B cell (primary cell): ENCODE measurements at regions not wholly inside any gene's neighbourhood (a gene's known extent, or its start where the extent isn't known, plus 50 kb on each side); places are given as distances from the start of the nearest gene placed in this dataset.

Source experiments
- ATAC-seq: fragments of 200-7000 bp; cut with Tn5 transposase; one replicate; pipeline ENCODE4 v1.10.0; 2021; ENCODE audit warnings: low read depth, mild to moderate bottlenecking, moderate number of reproducible peaks, moderate library complexity
- CTCF ChIA-PET: fragments of 350-600 bp; sonication (Branson Sonifier 250); formaldehyde crosslinking; loops from one replicate; lab custom pipeline; 2021; ENCODE audit warnings: antibody characterized with exemption, inconsistent platforms; lab: Charles Lee
- POLR2A ChIA-PET: fragments of 350-600 bp; sonication (Branson Sonifier 250); formaldehyde crosslinking; loops from one replicate; lab custom pipeline; 2021; ENCODE audit warnings: antibody characterized with exemption; lab: Charles Lee
- DNase-seq: peaks from one replicate; pipeline ENCODE4 v3.0.0; 2013
- H2AFZ ChIP-seq: 2 replicates; pipeline ENCODE4 v1.6.1; 2012; ENCODE audit warnings: mild to moderate bottlenecking, low read depth, low read length; ENCODE audit not compliant: insufficient read depth, poor library complexity, severe bottlenecking
- H3K27ac ChIP-seq, 2 donors: 1 replicate in 1 of 2; 2 replicates in 1 of 2; pipeline ENCODE4 v1.5.1; 2012 to 2013; ENCODE audit warnings: low read length in 2 of 2, mild to moderate bottlenecking in 2 of 2, moderate library complexity in 1 of 2
- H3K27me3 ChIP-seq, 4 experiments: fragments of 200-600 bp in 1 of 4; sonication (generic) in 1 of 4; replicated peaks in 1 of 4; 1 replicate in 2 of 4; 2 replicates in 2 of 4; pipeline versions ENCODE4 v1.6.1 to v1.7.0; 2013 to 2016; ENCODE audit warnings: low read length in 3 of 4, mild to moderate bottlenecking in 2 of 4, mixed read lengths in 1 of 4, moderate library complexity in 1 of 4; ENCODE audit not compliant: insufficient read depth in 4 of 4, control insufficient read depth in 3 of 4; ENCODE audit errors: control extremely low read depth in 1 of 4
- H3K36me3 ChIP-seq, 2 experiments: replicated peaks in 1 of 2; 1 replicate in 1 of 2; 2 replicates in 1 of 2; pipeline versions ENCODE4 v1.6.1 to v1.7.1; 2013; ENCODE audit warnings: low read length in 1 of 2; ENCODE audit not compliant: insufficient read depth in 2 of 2, control insufficient read depth in 1 of 2; ENCODE audit errors: control extremely low read depth in 1 of 2, extremely low read depth in 1 of 2
- H3K4me1 ChIP-seq, 2 donors: fragments of 200-600 bp in 1 of 2; sonication (generic) in 1 of 2; 1 replicate in 1 of 2; 2 replicates in 1 of 2; pipeline versions ENCODE4 v1.5.1 to v1.6.1; 2013 to 2017; ENCODE audit warnings: low read length in 2 of 2; ENCODE audit not compliant: control insufficient read depth in 2 of 2, insufficient read depth in 2 of 2
- H3K4me2 ChIP-seq: replicated peaks from 2 replicates; pipeline ENCODE3; 2012; ENCODE audit warnings: mild to moderate bottlenecking, low read depth, low read length; ENCODE audit not compliant: poor library complexity, severe bottlenecking
- H3K4me3 ChIP-seq, 5 experiments: fragments of 200-600 bp in 1 of 5; sonication (generic) in 1 of 5; 1 replicate in 3 of 5; 2 replicates in 2 of 5; pipeline versions ENCODE4 v1.5.1 to v1.7.0; 2011 to 2016; ENCODE audit warnings: low read length in 4 of 5, mild to moderate bottlenecking in 4 of 5, low read depth in 2 of 5, control low read depth in 1 of 5, moderate library complexity in 1 of 5; ENCODE audit not compliant: insufficient read depth in 1 of 5; ENCODE audit errors: control extremely low read depth in 1 of 5, extremely low read depth in 1 of 5
- H3K79me2 ChIP-seq: fragments of 200-600 bp; sonication (generic); one replicate; pipeline ENCODE4 v1.6.0; 2016; ENCODE audit warnings: low read length; ENCODE audit not compliant: control insufficient read depth, insufficient read depth
- H3K9ac ChIP-seq: fragments of 200-600 bp; sonication (generic); 2 replicates; pipeline ENCODE4 v1.6.1; 2017; ENCODE audit warnings: mild to moderate bottlenecking, low read length, moderate library complexity
- H3K9me3 ChIP-seq, 3 donors: one replicate each; pipeline versions ENCODE4 v1.6.1 to v1.7.1; 2013; ENCODE audit warnings: low read length in 2 of 3; ENCODE audit not compliant: control insufficient read depth in 2 of 3, insufficient read depth in 1 of 3; ENCODE audit errors: control extremely low read depth in 1 of 3
- H4K20me1 ChIP-seq: 2 replicates; pipeline ENCODE4 v1.6.0; 2012; ENCODE audit warnings: mild to moderate bottlenecking, low read length; ENCODE audit not compliant: insufficient read depth, control insufficient read depth, poor library complexity, severe bottlenecking
- H3K27ac Mint-ChIP-seq: one replicate; pipeline ENCODE4 v1.8.0; 2021; ENCODE audit warnings: mixed read lengths
- H3K27me3 Mint-ChIP-seq: one replicate; pipeline ENCODE4 v1.8.0; 2021; ENCODE audit warnings: mixed read lengths
- H3K4me1 Mint-ChIP-seq: one replicate; pipeline ENCODE4 v1.8.0; 2021; ENCODE audit warnings: mixed read lengths
- H3K4me3 Mint-ChIP-seq: one replicate; pipeline ENCODE4 v1.8.0; 2021; ENCODE audit warnings: mixed read lengths
- H3K9me3 Mint-ChIP-seq: one replicate; pipeline ENCODE4 v1.8.0; 2022; ENCODE audit warnings: mixed read lengths; ENCODE audit not compliant: insufficient read depth
- CTCF ChIP-seq: fragments of 200-600 bp; IDR thresholded peaks from one replicate; pipeline ENCODE4 v1.8.0; 2022; ENCODE audit warnings: antibody characterized with exemption, mild to moderate bottlenecking
- EZH2 ChIP-seq: IDR thresholded peaks from 2 replicates; pipeline ENCODE4 v1.6.1; 2012; ENCODE audit warnings: borderline replicate concordance, low read depth, mild to moderate bottlenecking, moderate library complexity, low read length; ENCODE audit not compliant: insufficient read depth, poor library complexity, severe bottlenecking
- WGBS: methylation state at CpG from one replicate; pipeline ENCODE4 v1.1.5; 2013; ENCODE audit warnings: missing lambda C conversion rate; ENCODE audit not compliant: insufficient coverage; 5-methylcytosine and 5-hydroxymethylcytosine counted together
- intact Hi-C: fragments of 100-400 bp; cut with micrococcal nuclease; formaldehyde crosslinking; loops from one replicate; pipeline ENCODE4 v1.10.0; 2022

GRCh38 chr1:187157552-187157951 lies 328.8 kb downstream of the PLA2G4A start:
- H3K27ac Mint-ChIP-seq: no peak overlapping the region
- Histone ChIP-seq H3K9ac (no peak overlapping the region), H3K36me3 (no peaks in the 10 kb centered on the region), H3K4me2 (no peak overlapping the region), H3K79me2 (no peaks in the 10 kb centered on the region), H3K27ac (no peak overlapping the region), H3K4me3 (no peak overlapping the region), H2AFZ (no peak overlapping the region), H3K27me3 (no peaks in the 10 kb centered on the region), H3K4me1 (no peaks in the 10 kb centered on the region), H4K20me1 (no peaks in the 10 kb centered on the region), H3K9me3 (peaks cover 0 to 3% (median 2%) of the 10 kb centered on the region in 3 donors)
- POLR2A ChIA-PET: no interaction called here
- WGBS: no CpG with 5 or more reads among the region's 2 CpGs
- intact Hi-C loops: no loop called here
- H3K9me3 Mint-ChIP-seq: peaks cover 2% of the 10 kb centered on the region
- no peaks in the 10 kb centered on the region for H3K4me1 Mint-ChIP-seq
- H3K4me3 Mint-ChIP-seq: no peak overlapping the region
- DNase-seq (no peak), ATAC-seq (no peak)
- TF ChIP-seq CTCF: no peak
- no peak for TF ChIP-seq EZH2
- CTCF ChIA-PET: no interaction called here
- no peaks in the 10 kb centered on the region for H3K27me3 Mint-ChIP-seq

- H3K4me2 ChIP-seq: no peak overlapping the region
- H3K4me1 Mint-ChIP-seq: no peaks in the 10 kb centered on the region
- intact Hi-C loops: no loop called here
- no peak overlapping the region for H3K4me3 Mint-ChIP-seq
- peaks cover 13% of the 10 kb centered on the region for H3K9me3 Mint-ChIP-seq
- H3K36me3 ChIP-seq: no peaks in the 10 kb centered on the region
- no peak overlapping the region for H3K27ac ChIP-seq
- H3K27me3 ChIP-seq: no peaks in the 10 kb centered on the region
- ChIA-PET POLR2A (no interaction called here), CTCF (no interaction called here)
- H3K27me3 Mint-ChIP-seq: no peaks in the 10 kb centered on the region
- no peaks in the 10 kb centered on the region for H3K79me2 ChIP-seq
- H3K27ac Mint-ChIP-seq: no peak overlapping the region
- no peak for DNase-seq
- peaks cover 0 to 1% (median 0%) of the 10 kb centered on the region in 3 donors for H3K9me3 ChIP-seq
- TF ChIP-seq EZH2: no peak
- TF ChIP-seq CTCF: no peak
- no peaks in the 10 kb centered on the region for H3K4me1 ChIP-seq
- no peak overlapping the region for H3K9ac ChIP-seq
- H4K20me1 ChIP-seq: no peaks in the 10 kb centered on the region
- H2AFZ ChIP-seq: no peak overlapping the region
- no peak overlapping the region for H3K4me3 ChIP-seq
- no peak for ATAC-seq
Measured at GRCh38 chr1:187167555-187167954, 338.8 kb downstream of the PLA2G4A start.
